HG03039 (cell line): ENCODE measurements at regions not wholly inside any gene's neighbourhood (a gene's known extent, or its start where the extent isn't known, plus 50 kb on each side); places are given as distances from the start of the nearest gene placed in this dataset.

Experiments used
- ATAC-seq: cut with Tn5 transposase; IDR thresholded peaks from one replicate; pipeline ENCODE4 v1.9.1; 2021; ENCODE audit warnings: mild to moderate bottlenecking, moderate library complexity; ENCODE audit not compliant: unreplicated experiment

DNA sequence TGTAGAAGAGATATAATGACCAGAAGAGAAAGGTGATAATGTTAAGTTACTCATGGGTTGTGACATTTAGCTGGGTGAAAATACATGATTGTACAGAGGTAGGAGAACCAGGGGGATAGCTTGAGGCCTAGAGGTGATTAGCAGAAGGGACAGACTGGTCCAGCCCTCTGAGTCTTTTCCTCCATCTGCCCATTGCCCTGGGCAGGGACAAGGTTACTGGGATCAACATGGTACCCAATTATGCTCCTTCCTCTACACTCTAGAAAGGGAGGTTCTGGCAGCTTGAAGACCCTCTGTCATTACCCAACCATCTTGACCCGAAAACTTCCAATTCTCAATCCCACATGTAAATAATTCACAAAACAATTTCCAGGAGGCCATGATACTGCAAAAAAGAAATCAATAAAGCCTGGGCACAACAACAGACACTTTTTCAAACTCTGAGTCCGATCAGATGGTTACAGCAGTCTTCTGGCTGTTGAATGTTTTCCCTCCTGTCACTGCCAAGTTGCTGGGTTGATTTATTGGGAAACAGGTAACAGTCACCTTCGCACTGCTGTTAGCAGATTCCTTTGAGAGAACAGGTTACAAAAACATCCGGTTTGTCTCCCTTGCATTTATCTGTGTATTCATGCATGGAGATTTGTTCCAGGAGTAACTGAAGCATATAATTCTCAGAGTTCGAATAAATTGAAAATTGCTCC, 239.1 kb upstream of the HTR2A start:
- no peak for ATAC-seq

GRCh38 chr13:47134939-47135489, 238.2 kb upstream of the HTR2A start:
- ATAC-seq, result peak; percentile 72

- ATAC-seq, result no peak
Measured at GRCh38 chr13:47133011-47133445, 236.2 kb upstream of the HTR2A start.

- no peak for ATAC-seq
Measured at GRCh38 chr13:47129461-47129860, 232.6 kb upstream of the HTR2A start.

GRCh38 chr13:47126432-47126831, 229.6 kb upstream of the HTR2A start:
- no peak for ATAC-seq

DNA sequence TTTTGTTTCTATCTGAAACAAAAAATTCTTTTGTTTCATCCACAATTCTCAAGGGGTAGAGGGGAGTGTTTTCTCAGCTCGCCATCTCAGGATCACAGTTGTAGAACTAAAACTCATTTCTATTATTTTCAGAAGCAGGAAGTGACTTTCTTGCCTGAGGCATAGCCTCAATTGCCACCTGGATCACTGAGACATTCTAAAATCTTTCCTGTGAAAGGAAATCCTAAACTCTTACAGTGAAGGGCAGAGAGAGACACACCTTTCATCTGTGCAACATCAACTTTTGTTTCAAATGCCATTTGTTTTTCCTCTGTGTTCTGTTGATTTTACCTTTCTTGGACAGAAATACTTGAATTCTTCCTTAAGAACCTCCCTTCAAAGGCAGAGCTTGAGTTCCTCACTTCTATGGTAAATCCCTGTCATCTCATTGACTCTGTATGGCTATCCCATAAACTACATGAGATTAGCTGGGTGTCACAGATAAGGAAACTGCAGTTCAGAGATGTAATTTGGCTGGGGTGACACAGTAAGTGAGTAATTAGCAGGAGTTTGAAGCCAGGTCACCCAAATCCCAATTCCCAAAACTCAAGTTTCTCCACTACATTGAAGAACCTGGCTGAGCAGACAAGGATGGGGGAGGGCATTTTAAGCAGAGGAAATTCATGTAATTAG, 224.4 kb upstream of the HTR2A start:
- no peak for ATAC-seq

DNA sequence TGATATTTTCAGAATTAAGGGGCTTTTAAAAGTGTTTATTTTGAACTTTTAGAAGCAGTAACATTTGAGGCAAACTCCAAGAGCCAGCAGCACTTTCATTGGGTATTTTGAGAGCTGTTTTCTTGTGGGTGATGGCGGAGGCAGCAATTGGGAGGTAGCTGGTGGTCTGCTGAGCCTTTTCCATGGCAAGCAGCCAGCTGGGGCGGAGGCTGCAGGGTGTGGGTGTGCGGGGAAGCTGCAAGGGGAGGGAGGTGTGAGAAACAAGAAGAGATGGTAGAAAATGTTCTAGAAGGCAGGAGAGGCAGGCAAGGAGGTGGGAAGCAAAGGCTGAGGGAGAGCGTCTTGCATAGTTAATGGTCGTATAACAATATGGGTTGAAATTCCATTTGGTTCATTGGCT, 223.4 kb upstream of the HTR2A start:
- no peak for ATAC-seq

DNA sequence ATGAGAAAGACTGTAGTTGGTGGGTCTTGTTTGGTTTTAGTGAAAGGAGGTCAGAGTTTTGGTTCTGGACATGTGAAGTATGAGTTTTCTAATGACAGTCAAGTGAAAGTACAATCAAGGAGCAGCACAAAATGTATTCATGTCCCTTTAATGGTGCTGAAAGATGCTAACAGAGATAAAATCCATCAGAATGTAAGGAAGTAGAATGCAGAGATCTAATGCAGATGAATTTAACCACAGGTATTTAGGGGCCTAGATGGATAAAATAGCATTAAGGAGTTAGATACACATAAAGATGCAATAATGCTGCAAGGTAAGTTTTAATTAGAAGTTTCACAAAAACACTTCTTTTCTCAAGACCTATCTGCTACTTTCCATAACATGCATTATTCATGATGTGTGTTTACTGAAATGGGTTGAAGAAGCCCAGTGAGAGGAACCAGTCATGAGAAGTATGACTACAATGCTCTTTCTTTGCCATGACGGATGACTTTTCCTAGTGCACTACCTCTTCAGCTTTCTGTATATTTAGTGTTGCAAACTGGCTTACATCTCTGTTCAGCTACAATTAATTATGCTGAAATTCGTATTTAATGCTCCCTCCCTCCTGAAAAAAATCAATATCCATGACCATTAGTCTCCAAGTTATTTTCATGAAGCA, 222.9 kb upstream of the HTR2A start:
- no peak for ATAC-seq

DNA sequence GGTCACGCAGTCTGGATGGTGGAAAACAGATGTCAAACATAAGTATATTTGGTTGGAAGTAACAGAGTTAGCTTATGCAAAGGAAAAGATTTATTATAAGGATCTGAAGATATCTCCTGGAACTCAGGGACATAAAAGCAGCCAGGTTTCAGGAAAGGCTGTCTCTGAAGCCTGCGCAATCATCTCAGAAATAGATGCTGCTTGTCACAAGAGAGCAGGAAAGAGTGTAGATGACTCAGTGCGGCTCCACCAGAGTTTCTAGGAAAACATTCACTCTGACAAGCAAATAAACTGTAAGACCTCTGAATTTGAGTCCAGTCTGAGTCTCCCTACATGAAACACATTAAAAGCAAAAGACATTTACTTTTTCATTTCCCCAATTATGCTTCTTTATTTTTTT, 220.4 kb upstream of the HTR2A start:
- no peak for ATAC-seq

- no peak for ATAC-seq
Measured at GRCh38 chr13:47114030-47114429, 217.2 kb upstream of the HTR2A start.

DNA sequence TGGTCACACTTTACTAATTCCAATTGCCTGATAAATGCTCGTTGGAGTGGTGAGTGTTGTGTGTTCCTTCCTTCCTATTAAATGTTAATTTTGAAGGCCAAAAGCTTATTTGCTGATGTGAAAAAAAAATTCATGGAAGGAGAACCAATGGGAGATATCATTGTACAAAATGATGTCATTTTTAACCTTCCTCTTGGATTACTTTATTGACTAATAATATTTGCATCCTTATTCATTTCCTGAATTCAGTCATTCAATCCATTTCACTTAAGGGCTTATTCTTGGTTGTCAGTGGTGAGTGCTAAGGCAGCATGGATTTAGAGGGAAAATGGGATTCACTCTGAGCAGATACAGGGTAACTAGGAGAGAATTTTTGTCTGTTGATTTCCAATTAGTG, 216.0 kb upstream of the HTR2A start:
- no peak for ATAC-seq

DNA sequence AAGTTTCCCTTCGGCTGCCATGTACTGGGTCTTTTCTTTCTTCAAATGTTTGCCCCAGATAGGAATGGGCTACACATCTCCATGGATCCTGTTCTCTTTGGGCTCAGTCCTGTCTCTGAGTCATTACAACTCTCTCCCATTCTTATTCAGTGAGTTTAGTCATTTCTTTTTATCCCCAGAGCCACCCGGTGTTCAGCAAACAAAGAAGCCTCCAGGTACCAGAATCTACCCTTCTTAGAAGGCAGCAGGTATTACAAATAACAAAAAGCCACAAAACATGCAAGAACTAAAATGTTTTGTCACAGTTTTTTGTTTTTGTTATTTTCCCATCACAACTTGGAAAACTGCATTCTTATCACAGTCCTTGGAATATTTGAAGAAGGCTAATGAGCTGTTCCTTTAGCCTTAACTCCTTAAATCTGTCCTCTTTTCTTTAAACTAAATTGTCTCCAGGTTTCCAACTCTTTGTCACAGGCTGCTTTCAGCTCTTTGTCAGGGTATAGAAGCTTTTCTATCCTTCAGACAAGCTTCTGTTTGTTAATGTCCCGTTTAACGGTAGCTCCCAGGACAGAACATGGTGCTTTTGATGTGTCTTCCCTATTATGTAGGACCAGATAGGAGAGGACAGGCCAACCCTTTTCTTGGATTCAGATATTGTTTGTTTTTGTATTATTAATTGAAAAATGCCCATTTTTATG, 215.5 kb upstream of the HTR2A start:
- ATAC-seq, result no peak

GRCh38 chr13:47111499-47111898, 214.6 kb upstream of the HTR2A start:
- no peak for ATAC-seq

GRCh38 chr13:47110833-47111240, 214.0 kb upstream of the HTR2A start:
- ATAC-seq, result no peak

GRCh38 chr13:47110141-47110540, 213.3 kb upstream of the HTR2A start:
- ATAC-seq, result no peak

DNA sequence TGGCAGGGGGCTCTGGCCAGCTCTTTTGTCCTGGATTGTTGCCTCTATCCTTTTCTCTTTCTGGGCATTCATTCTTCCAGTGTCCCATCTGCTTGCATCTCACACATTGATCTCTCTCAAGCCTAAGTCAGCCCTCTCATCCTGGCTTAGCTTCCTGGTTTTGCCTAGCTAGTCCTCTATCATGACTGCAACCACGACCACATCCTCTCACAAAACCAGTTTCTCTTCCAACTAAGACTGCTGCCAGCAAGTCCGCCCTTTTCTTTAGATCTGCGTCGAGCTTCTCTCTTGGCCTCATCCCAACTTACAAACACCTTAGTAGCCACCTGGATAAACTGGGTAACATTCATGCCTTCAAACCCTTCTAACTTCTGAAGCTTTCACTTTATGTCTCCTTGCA, 212.2 kb upstream of the HTR2A start:
- ATAC-seq, result peak; percentile 58

DNA sequence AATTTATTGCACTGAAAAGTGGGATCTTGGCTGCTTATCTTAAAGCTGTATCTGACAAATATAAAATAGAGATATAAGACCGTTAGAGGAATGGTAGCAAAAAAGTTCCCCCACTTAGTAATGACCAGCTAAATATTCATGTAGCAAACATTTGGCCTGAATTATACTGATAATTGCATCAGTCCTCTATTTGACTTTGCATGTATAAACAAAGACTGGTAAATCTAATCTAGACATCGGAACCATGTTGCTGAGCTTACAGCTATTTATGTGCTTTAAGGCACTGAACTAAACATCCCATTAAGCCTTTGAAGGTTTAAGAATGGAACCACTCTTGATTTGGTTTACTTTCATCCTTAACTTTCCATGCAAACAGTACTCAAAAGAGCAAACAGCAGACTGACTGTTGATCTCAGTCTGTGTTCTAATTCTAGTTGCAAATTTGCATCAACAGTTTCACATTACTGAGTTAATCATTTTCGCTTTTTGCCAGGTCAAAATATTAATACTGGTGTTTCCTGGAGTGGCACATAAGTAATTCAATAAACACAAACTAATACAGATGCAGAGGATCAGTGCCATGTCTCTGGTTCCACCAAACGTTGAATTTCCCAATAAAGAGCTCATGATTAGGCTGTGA, 203.5 kb upstream of the HTR2A start:
- peak; percentile 84 for ATAC-seq

- ATAC-seq, result peak; percentile 89
Measured at GRCh38 chr13:47094734-47095434, 198.0 kb upstream of the HTR2A start.

DNA sequence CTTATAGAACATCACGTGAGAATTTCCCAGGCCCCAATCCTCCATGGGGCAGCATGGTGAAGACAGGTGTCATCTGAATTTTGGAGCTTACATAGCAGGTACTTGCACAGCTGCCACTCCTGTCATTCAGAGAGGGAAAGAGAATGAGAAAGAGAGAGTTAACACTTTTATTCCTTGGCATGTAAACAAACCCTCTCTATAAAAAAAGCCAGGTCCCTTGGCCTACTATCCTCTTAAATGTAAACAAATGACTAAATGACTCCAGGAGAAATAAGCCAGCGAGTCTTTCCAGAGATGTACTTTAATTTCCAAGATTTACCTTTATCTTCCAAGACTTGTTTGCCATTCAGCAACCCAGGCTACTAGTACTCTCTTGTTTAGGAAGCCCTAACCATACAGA, 195.3 kb upstream of the HTR2A start:
- no peak for ATAC-seq

DNA sequence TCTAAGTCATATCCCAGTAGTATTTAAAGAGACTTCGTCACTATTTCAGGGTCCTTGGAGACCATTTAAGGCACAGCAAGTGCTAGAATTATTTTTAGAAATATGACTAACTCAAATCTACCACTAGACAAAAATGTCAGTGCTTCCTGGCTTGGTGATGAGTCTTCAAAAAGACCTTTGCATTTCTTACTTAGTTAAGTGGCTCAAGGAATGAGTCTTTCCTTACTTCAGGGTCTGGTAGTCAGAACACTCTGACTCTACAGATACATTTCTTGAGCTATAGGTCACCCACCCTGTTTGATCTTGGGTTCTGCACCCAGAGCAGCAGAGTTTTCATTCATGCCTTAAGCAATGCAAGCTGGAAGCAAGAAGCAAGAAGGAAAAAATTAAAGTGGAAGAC, 191.0 kb upstream of the HTR2A start:
- ATAC-seq, result no peak
